GM12878 (cell line): ENCODE measurements at regions not wholly inside any gene's neighbourhood (a gene's known extent, or its start where the extent isn't known, plus 50 kb on each side); places are given as distances from the start of the nearest gene placed in this dataset.

Source experiments
- POLR2A ChIP-seq: IDR thresholded peaks from 2 replicates; pipeline ENCODE4 v1.6.1; 2011; ENCODE audit warnings: low read depth, mild to moderate bottlenecking, low read length
- TF ChIP-seq, protein P1 (sequence below), 3 experiments: IDR thresholded peaks in 2 of 3; conservative IDR thresholded peaks in 1 of 3; 2 replicates each; pipeline ENCODE4 v1.5.1; 2011; ENCODE audit warnings: low read depth in 3 of 3, low read length in 3 of 3, mild to moderate bottlenecking in 3 of 3, control low read depth in 2 of 3, moderate library complexity in 2 of 3, inconsistent platforms in 1 of 3, mixed read lengths in 1 of 3; ENCODE audit not compliant: control insufficient read depth in 2 of 3, insufficient read depth in 1 of 3; ENCODE audit errors: extremely low read depth in 1 of 3
- TF ChIP-seq, protein P2 (sequence below): fragments of 150-350 bp; IDR thresholded peaks from 2 replicates; pipeline ENCODE4 v1.6.1; 2016; ENCODE audit warnings: low read depth, low read length

GRCh38 chr3:27046351-27046750 lies 322.8 kb downstream of the NEK10 start:
- TF ChIP-seq, protein P1, sequence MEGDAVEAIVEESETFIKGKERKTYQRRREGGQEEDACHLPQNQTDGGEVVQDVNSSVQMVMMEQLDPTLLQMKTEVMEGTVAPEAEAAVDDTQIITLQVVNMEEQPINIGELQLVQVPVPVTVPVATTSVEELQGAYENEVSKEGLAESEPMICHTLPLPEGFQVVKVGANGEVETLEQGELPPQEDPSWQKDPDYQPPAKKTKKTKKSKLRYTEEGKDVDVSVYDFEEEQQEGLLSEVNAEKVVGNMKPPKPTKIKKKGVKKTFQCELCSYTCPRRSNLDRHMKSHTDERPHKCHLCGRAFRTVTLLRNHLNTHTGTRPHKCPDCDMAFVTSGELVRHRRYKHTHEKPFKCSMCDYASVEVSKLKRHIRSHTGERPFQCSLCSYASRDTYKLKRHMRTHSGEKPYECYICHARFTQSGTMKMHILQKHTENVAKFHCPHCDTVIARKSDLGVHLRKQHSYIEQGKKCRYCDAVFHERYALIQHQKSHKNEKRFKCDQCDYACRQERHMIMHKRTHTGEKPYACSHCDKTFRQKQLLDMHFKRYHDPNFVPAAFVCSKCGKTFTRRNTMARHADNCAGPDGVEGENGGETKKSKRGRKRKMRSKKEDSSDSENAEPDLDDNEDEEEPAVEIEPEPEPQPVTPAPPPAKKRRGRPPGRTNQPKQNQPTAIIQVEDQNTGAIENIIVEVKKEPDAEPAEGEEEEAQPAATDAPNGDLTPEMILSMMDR (IDR thresholded peaks at IDR 0.05 in 2 of 3, conservative IDR thresholded peaks at IDR 0.05 in 1 of 3; ENCODE audit: control insufficient read depth in 2 of 3, extremely low read depth in 1 of 3, insufficient read depth in 1 of 3, low read depth in 3 of 3, low read length in 3 of 3): no peak
- TF ChIP-seq, protein P2, sequence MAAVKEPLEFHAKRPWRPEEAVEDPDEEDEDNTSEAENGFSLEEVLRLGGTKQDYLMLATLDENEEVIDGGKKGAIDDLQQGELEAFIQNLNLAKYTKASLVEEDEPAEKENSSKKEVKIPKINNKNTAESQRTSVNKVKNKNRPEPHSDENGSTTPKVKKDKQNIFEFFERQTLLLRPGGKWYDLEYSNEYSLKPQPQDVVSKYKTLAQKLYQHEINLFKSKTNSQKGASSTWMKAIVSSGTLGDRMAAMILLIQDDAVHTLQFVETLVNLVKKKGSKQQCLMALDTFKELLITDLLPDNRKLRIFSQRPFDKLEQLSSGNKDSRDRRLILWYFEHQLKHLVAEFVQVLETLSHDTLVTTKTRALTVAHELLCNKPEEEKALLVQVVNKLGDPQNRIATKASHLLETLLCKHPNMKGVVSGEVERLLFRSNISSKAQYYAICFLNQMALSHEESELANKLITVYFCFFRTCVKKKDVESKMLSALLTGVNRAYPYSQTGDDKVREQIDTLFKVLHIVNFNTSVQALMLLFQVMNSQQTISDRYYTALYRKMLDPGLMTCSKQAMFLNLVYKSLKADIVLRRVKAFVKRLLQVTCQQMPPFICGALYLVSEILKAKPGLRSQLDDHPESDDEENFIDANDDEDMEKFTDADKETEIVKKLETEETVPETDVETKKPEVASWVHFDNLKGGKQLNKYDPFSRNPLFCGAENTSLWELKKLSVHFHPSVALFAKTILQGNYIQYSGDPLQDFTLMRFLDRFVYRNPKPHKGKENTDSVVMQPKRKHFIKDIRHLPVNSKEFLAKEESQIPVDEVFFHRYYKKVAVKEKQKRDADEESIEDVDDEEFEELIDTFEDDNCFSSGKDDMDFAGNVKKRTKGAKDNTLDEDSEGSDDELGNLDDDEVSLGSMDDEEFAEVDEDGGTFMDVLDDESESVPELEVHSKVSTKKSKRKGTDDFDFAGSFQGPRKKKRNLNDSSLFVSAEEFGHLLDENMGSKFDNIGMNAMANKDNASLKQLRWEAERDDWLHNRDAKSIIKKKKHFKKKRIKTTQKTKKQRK: no peak
- TF ChIP-seq POLR2A: no peak
